A673 (cell line): ENCODE measurements at regions not wholly inside any gene's neighbourhood (a gene's known extent, or its start where the extent isn't known, plus 50 kb on each side); places are given as distances from the start of the nearest gene placed in this dataset.

Source experiments
- BruUV-seq: library from RNA; stranded (reverse); fragments of 400-500 nt; replicated peaks from 2 replicates; lab custom pipeline; 2021; lab: Mats Ljungman, UMichigan
- CTCF ChIA-PET: fragments of 300-600 bp; sonication (Branson Sonifier 250); formaldehyde crosslinking; loops from one replicate; lab custom pipeline; 2022; ENCODE audit warnings: antibody characterized with exemption; lab: Charles Lee
- POLR2A ChIA-PET: fragments of 300-600 bp; sonication (Branson Sonifier 250); formaldehyde crosslinking; loops from one replicate; lab custom pipeline; 2022; ENCODE audit warnings: antibody characterized with exemption; ENCODE audit not compliant: low non-redundant PET; lab: Charles Lee
- DNase-seq: peaks from one replicate; pipeline ENCODE4 v3.0.0-alpha.2; 2015; ENCODE audit warnings: low spot score
- H3K27ac ChIP-seq: fragments of 200-600 bp; sonication (generic); 2 replicates; pipeline ENCODE4 v1.5.1; 2016; ENCODE audit warnings: mixed run types, low read depth, mild to moderate bottlenecking, mixed read lengths, antibody characterized with exemption, low read length; ENCODE audit not compliant: poor library complexity, severe bottlenecking
- H3K27me3 ChIP-seq: fragments of 200-600 bp; sonication (generic); replicated peaks from 2 replicates; pipeline ENCODE4 v1.6.1; 2017; ENCODE audit warnings: mixed run types, low read depth, mild to moderate bottlenecking, mixed read lengths, antibody characterized with exemption, low read length; ENCODE audit not compliant: insufficient read depth, poor library complexity
- H3K36me3 ChIP-seq: fragments of 200-600 bp; sonication (generic); 2 replicates; pipeline ENCODE4 v1.6.1; 2016; ENCODE audit warnings: mixed run types, mild to moderate bottlenecking, mixed read lengths, antibody characterized with exemption, low read length; ENCODE audit not compliant: insufficient read depth, poor library complexity, severe bottlenecking
- H3K4me1 ChIP-seq: fragments of 200-600 bp; sonication (generic); 2 replicates; pipeline ENCODE4 v1.6.1; 2017; ENCODE audit warnings: mixed run types, mild to moderate bottlenecking, mixed read lengths, antibody characterized with exemption, low read length; ENCODE audit not compliant: insufficient read depth, poor library complexity, severe bottlenecking
- H3K4me3 ChIP-seq: fragments of 200-600 bp; sonication (generic); 2 replicates; pipeline ENCODE4 v1.5.1; 2016; ENCODE audit warnings: low read depth, mixed run types, mild to moderate bottlenecking, mixed read lengths, low read length; ENCODE audit not compliant: poor library complexity, severe bottlenecking
- H3K9me3 ChIP-seq: fragments of 200-600 bp; sonication (generic); 2 replicates; pipeline ENCODE4 v1.6.1; 2016; ENCODE audit warnings: mixed run types, low read depth, mild to moderate bottlenecking, mixed read lengths, antibody characterized with exemption, low read length; ENCODE audit not compliant: poor library complexity, severe bottlenecking
- CTCF ChIP-seq: fragments of 300-800, 200-600 bp; sonication (generic); conservative IDR thresholded peaks from 2 replicates; pipeline ENCODE4 v1.5.1; 2017; ENCODE audit warnings: low read depth, mild to moderate bottlenecking, antibody characterized with exemption, low read length, moderate library complexity, mixed read lengths
- EZH2 ChIP-seq: fragments of 200-600 bp; sonication (generic); IDR thresholded peaks from 2 replicates; pipeline ENCODE4 v1.6.1; 2017; ENCODE audit warnings: borderline replicate concordance, low read depth, mild to moderate bottlenecking, mixed read lengths, antibody characterized with exemption, low read length; ENCODE audit not compliant: poor library complexity, severe bottlenecking
- intact Hi-C: fragments of 100-400 bp; cut with micrococcal nuclease; formaldehyde crosslinking; loops from one replicate; pipeline ENCODE4 v1.10.0; 2022; ENCODE audit not compliant: unreplicated experiment

DNA sequence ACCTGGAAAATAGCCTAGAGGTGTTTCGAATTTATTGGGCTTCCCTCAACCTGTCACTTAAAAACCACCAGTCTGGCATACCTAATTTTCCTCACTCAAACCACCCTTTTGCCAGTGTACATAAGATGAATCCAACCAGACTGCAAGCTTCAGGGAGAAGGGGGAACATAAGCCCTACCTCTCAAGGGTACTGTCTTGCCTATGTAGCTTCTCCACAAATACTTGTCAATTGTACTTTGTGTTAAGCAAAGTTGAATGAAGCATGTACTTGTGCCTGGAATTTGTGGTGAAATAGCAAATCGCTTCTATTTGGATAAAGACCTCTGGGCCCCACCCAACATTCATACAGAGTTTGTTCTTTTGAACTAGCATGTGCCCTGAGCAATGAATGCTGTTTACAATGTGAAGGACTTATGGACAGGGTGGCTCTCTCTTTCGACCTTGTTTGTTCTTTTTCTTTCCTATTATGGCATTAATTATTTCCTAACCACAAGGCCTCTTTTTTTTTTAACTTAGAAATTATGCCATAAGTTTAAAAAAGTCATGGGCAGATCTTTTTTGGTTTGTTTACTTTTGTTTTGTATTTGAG, 580.2 kb downstream of the EBF1 start:
- no peak for TF ChIP-seq CTCF
- no peak for TF ChIP-seq EZH2
- ChIA-PET CTCF (no interaction called here), POLR2A (no interaction called here)
- Histone ChIP-seq H3K4me1 (no peaks in the 10 kb centered on the region), H3K27ac (no peak overlapping the region), H3K4me3 (no peak overlapping the region), H3K36me3 (no peaks in the 10 kb centered on the region), H3K27me3 (no peaks in the 10 kb centered on the region), H3K9me3 (no peaks in the 10 kb centered on the region)
- DNase-seq: no peak
- BruUV-seq: no TSS peak
- intact Hi-C loops: no loop called here

DNA sequence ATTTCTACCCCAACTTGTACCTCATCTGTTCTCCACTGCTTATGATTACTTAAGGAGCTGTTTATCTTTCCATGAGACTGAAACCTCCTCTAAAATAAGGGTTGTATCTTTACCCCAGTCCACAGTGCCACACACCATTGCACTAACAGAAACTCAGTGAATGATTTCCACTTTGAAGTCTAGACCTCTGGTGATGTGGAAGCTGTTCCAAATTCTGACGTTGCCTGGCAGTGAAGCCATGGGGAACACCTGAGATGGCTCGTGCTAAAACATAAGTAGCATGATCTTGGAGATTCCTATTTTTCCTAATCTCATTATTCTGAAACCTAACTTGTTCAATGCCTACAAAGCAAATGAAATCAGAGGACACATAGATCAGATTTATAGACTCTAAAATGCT, 583.2 kb downstream of the EBF1 start:
- CTCF ChIA-PET: no interaction called here
- Histone ChIP-seq H3K36me3 (no peaks in the 10 kb centered on the region), H3K27me3 (no peaks in the 10 kb centered on the region), H3K4me3 (no peak overlapping the region), H3K9me3 (no peaks in the 10 kb centered on the region), H3K4me1 (no peaks in the 10 kb centered on the region), H3K27ac (no peak overlapping the region)
- POLR2A ChIA-PET: no interaction called here
- no peak for TF ChIP-seq EZH2
- TF ChIP-seq CTCF: no peak
- DNase-seq: no peak
- BruUV-seq: no TSS peak
- intact Hi-C loops: no loop called here

DNA sequence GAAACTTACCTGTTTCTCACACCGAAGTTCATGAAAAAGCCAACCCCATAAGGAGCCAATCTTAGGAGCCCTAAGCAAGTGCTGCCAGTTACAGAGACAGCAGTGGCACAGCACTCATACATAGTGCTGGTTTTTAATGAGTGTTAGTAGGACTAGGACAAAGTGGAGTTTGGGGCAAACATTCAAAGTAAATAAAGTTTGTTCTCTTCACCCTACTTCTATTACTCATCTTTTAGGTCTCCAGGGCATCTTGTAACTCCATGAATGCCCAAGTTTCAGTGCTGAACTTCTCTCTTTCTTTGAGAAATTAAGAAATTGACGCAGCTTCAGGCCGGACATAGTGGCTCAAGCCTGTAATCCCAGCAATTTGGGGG, 584.7 kb downstream of the EBF1 start:
- no peak overlapping the region for H3K27ac ChIP-seq
- no peaks in the 10 kb centered on the region for H3K36me3 ChIP-seq
- no peak overlapping the region for H3K4me3 ChIP-seq
- no peak for DNase-seq
- no peaks in the 10 kb centered on the region for H3K27me3 ChIP-seq
- TF ChIP-seq CTCF (no peak), EZH2 (no peak)
- no TSS peak for BruUV-seq
- H3K9me3 ChIP-seq: no peaks in the 10 kb centered on the region
- intact Hi-C loops: no loop called here
- H3K4me1 ChIP-seq: no peaks in the 10 kb centered on the region
- CTCF ChIA-PET: no interaction called here
- POLR2A ChIA-PET: no interaction called here
